T follicular helper cell (primary cell): ENCODE measurements at regions not wholly inside any gene's neighbourhood (a gene's known extent, or its start where the extent isn't known, plus 50 kb on each side); places are given as distances from the start of the nearest gene placed in this dataset.

Experiments used
- DNase-seq: peaks from one replicate; pipeline ENCODE4 v3.0.0-alpha.2; 2020; ENCODE audit warnings: low read depth

GRCh38 chr18:39751161-39751560 is 2185.6 kb upstream of the CELF4 start:
- no peak for DNase-seq

DNA sequence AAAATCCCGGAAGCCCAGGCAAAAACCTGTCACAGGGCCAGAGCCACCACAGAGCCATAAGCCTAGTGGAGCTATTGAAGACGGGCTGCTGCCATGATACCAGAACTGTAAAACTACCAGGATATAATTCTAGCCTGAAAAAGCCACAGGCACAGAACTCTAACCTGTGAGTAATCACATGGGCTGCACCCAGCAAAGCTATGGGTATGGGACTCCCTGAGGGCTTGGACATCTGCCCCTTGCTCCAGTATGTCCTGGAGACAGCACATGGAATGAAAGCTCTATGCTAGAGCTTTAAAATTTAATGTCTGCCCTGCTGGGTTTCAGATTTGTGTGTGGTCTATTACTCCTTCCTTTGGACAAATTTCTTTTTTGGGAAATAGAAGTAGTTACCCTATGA is 2183.6 kb upstream of the CELF4 start:
- no peak for DNase-seq

DNA sequence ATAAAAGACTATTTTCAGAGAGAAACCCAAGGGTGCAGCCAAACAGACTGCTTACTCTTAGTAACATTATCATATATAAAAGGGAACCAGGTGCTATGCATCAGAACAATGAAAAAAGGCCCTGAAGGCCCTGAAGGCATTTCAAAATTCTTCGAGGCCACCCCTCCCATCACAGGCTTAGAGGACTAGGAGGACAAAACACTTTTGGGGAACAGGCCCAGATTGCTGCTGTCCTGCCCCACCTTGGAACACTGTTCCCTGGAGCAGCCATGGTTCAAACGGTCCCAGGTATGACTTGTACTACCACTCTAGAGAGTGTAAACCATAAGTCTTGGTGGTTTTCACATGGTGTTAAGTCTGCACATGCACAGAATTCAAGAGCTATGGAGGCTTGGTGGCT is 2183.1 kb upstream of the CELF4 start:
- DNase-seq, result no peak

DNA sequence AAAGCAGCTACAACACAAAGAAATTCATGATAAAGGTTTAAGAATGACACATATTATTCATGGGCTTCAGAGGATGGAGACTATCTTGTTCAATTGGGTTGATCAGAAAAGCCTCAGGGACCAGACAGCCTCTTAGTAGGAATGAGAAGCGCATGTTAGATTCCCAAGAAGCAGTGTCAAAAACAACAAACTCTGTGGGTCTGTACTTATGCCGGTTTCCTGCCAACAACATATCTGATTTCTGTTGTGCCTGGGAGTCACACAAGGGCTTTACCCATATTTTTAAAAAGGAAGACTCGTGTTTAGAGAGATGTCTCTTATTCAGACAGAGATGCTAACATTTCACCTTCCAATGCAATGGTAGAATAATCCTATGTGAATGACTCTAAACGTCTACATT is 2180.6 kb upstream of the CELF4 start:
- DNase-seq, result no peak

DNA sequence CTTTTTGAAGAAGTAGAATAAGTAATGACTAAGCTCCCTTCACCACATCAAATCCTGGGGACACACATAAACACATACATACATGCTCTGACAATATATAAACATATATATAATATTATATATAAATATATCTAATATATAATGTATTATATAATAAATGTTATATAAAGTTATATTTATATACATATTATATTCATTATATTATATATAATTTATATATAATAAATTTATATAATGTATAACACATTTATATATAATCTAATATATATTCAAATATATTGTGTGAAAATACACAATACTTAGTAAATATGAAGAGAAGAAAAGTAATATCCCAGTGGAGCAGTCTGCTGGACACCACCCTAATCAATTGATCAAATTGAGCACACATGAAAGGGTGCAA is 2177.9 kb upstream of the CELF4 start:
- no peak for DNase-seq

- DNase-seq, result no peak
Measured at GRCh38 chr18:39741755-39742466, 2176.3 kb upstream of the CELF4 start.

DNA sequence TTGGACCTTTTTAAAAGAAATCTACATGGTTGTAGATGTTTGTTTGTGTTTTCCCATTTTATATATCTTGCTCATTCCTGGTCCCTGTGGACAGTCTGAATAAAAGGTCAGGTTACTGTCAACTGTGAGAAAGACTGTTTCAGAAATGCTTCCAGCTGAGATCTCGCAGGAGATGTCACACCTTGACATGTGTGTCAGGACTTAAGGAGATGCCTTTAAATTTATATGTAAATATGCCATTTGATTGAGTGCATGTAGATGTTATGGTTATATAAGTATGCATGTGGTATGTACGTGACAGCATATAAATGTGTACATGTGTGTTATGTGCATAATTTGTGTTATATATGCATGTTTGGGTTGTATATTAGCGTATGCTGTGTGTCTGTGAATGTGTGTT is 2172.3 kb upstream of the CELF4 start:
- no peak for DNase-seq

DNA sequence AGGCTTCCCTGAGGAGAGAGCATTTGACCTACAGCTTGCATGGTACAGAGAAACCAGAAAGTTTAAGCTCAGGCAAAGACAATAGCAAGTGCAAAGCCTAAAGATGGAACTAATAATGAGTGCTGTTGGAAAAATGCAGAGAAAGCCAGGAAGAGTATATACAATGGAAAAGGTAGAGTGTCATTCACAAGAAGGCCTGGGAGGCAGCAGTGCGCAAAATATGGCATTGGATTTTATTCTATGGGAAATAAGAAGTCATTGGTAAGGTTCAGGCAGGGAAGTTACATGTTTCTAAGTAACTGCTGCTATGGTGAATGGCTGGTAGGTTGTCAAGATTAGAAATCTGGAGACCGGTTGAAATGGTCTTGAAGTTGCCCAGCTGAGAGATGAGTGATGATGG is 2167.3 kb upstream of the CELF4 start:
- no peak for DNase-seq

GRCh38 chr18:39730606-39731005 is 2165.0 kb upstream of the CELF4 start:
- DNase-seq, result no peak

DNA sequence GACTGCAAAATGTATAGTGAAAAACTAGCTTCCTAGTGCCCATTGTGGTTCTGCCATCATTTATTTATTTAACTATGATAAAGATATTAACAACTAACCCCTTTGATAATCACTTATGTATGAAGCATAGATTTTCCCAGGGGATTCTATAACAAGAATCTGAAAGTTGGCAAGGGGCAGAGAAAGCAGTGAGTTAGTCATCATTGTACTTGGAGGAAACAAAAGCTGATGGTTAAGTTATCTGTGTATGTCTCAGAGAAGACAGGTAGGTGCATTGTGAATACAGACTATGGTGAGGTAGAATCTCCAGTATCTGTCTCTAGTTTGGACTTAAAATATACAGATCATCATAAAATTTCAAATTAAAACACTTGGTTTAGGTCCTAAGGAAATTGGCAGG is 2159.1 kb upstream of the CELF4 start:
- no peak for DNase-seq

- DNase-seq, result no peak
Measured at GRCh38 chr18:39721712-39722111, 2156.1 kb upstream of the CELF4 start.

DNA sequence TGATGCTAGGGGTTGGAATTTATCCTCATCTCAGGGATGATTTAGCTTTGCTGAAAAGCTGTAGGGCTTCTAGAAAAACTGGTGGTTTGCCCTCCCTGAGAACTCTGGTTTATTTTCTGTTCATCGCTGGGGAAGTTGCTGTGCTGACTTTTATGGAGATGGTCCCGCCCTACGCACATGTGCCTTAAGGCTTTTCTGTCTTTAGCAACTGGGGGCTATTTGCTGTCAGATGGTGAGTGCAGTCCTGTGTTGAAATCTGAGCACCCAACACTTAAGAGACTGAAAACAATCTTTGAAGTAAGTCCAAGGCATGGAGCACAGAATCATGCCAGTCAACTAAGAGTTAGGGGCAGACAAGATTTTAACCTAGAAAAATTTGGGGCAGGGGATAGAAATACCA is 2148.4 kb upstream of the CELF4 start:
- DNase-seq, result no peak

DNA sequence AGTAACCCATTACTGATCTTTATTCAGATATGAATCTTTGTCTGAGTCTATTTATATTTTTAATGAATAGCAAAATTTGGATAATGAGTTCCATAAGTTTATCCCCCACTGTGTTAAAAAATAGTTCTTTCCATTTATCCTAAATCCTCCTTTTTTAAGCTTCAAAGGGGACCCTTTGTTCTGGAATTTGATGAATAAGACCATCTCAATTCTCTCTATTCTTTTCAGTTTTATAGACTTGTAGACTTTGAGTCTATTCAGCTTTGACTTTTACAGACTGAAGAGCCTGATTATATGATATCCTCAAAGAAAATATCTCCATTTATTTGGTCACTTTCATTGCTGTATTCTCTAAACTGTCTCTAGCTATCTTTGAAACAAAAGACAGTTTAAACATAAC is 2146.1 kb upstream of the CELF4 start:
- no peak for DNase-seq

- DNase-seq, result no peak
Measured at GRCh38 chr18:39705362-39705761, 2139.8 kb upstream of the CELF4 start.

- DNase-seq, result no peak
Measured at GRCh38 chr18:39702888-39703287, 2137.3 kb upstream of the CELF4 start.

DNA sequence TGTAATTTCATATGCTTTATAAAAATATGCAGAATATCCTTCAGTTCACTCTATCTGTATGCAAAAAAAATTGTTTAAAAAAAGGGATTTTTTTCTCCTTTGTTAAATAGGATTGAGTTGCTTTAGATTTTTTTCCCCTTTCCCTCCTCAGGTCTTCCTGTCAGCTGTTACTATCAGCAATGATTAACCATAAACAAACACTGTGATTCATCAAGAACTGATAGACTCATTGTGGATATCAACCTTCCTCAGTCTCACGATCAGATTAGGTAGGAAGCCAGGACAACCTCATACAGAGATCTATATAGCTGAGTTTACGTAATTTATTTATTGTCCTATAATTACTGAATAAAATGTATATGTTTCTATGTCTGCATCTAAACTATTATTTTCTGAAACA is 2136.2 kb upstream of the CELF4 start:
- DNase-seq, result no peak

DNA sequence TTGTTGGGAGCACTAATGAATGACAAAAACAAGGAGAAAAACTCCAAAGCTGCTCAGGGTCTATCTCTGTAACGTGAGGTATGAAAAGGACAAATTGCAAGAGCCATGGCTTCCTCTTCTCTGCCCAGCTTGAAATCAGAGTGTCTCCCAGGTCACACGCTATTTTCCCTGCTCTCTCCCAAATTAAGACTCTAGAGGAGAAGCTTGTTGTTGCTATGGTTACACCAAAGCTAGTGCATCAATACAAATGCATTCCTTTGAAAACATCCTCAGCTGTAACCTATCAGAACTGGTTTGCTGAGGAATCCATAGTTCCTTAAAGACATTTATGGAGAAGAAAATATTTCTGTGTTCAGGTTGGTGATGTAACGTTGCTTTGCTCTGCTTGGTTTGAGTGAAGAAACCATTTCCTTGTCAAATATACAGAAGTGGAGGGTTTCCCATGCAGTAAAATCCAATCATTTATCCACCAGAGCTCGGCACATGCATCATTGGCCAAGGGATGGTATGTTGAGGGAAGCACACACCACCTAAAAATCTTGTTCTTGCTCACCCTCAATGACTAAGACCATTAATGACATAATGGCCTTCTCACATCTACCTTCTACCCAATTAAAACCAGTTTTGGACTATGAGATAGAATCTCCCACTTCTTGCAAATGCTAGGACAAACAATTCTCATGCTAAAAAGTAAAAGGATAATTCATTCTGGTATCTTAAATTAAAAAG is 2135.6 kb upstream of the CELF4 start:
- no peak for DNase-seq

GRCh38 chr18:39699340-39699964 is 2133.9 kb upstream of the CELF4 start:
- DNase-seq, result no peak

DNA sequence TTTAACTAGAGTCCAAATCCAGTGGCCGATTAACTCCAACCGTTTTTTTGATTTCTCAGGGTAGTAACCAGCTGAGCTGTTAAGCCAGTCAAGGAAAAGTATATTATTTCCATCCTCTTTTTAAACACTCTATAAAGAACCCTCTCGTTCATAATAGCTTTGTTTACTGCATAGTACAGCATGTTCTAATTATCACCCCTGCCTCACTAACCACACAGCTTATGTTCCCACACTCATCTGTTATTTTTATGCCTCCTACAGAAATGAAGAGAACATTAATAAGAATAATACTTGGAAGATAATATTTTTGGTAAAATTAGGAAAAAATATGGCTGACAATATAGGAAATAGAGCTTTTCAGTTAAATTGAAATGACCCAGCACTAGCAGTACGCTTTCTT is 2132.8 kb upstream of the CELF4 start:
- no peak for DNase-seq

- DNase-seq, result no peak
Measured at GRCh38 chr18:39693359-39693758, 2127.8 kb upstream of the CELF4 start.

DNA sequence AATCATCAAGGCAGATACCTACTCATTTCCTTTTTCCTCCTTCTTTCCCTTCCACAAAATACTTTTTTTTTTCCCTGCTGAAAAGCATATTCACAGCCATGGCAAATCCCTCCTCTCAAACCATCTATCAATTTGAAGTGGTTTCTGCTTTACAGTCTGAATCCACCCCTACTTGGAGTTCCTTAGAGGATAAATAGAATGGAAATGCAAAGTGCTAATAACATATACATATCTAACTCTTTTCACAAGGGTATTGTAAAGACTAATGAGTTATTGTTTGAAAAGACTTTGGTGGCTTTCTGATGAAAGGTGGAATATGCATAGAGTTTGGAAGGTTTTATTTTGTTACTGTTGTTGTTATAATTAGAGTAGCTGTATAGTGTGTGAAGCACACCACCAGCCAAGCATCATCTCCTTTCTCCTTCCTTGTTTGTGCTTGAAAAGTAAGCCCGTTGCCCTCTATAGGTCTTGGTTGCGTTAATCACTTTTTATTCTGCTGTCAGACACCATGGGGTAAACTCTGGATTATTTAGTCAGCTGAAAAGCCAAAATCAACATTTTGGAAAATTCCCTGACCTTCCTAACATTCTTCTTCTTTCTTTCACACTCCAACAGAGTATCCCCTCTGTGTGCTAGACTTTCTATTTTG is 2126.9 kb upstream of the CELF4 start:
- DNase-seq, result no peak

DNA sequence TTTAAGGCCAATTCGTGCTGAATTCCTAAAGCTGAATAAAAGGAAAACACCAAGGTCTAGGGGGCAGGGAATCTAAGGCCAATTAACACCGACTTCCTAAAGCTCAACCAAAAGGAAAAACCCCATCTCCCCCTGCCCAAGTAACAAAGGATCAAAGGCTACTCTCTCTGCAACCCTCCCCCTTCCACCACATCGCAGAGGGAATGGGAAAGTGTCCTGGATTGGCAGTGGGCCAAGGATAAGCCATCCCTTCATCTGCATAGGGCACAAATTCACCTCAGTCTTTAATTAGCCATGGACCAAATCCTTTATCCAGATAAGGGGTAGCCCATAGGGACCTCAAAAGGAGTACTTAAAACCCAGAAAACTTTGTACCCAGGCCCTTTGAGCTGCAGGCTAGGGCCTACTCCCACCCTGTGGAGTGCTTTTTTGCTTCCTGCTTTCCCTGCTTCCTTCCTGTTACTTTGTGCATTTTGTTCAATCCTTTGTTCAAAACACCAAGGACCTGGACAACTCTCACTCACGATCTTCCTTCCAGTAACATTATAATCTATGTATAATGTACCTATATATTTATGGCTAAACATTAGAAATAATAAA is 2119.8 kb upstream of the CELF4 start:
- no peak for DNase-seq
